SK-N-SH treated with all-trans-retinoic acid at 6 μM for 48 hours (cell line): ENCODE measurements at regions not wholly inside any gene's neighbourhood (a gene's known extent, or its start where the extent isn't known, plus 50 kb on each side); places are given as distances from the start of the nearest gene placed in this dataset.

ENCODE experiments used
- ARNTL ChIP-seq: fragments of 450-650 bp; formaldehyde crosslinking; IDR thresholded peaks from 2 replicates; pipeline ENCODE4 v1.5.0; 2020; ENCODE audit warnings: low read depth, mild to moderate bottlenecking, moderate library complexity, borderline replicate concordance
- RARB ChIP-seq: fragments of 250-450 bp; sonication (Bioruptor Pico); IDR thresholded peaks from 2 replicates; pipeline ENCODE4 v1.8.0; 2021; ENCODE audit warnings: mild to moderate bottlenecking, moderate library complexity
- SNAI2 ChIP-seq: fragments of 250-450 bp; sonication (Bioruptor Pico); IDR thresholded peaks from 2 replicates; pipeline ENCODE4 v1.5.0; 2020; ENCODE audit warnings: mild to moderate bottlenecking, moderate library complexity
- ZFP30 ChIP-seq: fragments of 450-650 bp; formaldehyde crosslinking; IDR thresholded peaks from 2 replicates; pipeline ENCODE4 v1.5.0; 2022; ENCODE audit warnings: mild to moderate bottlenecking, moderate library complexity
- ZNF565 ChIP-seq: fragments of 450-650 bp; formaldehyde crosslinking; conservative IDR thresholded peaks from 2 replicates; pipeline ENCODE4 v1.5.0; 2020; ENCODE audit warnings: low read depth, mild to moderate bottlenecking, moderate library complexity
- TF ChIP-seq, protein P1 (sequence below): fragments of 250-450 bp; sonication (Bioruptor Pico); IDR thresholded peaks from 2 replicates; pipeline ENCODE4 v1.8.0; 2020; ENCODE audit warnings: mild to moderate bottlenecking, moderate library complexity, borderline replicate concordance
- TF ChIP-seq, protein P2 (sequence below): fragments of 250-450 bp; sonication (Bioruptor Pico); IDR thresholded peaks from 2 replicates; pipeline ENCODE4 v1.5.1; 2021; ENCODE audit warnings: mild to moderate bottlenecking, moderate library complexity

DNA sequence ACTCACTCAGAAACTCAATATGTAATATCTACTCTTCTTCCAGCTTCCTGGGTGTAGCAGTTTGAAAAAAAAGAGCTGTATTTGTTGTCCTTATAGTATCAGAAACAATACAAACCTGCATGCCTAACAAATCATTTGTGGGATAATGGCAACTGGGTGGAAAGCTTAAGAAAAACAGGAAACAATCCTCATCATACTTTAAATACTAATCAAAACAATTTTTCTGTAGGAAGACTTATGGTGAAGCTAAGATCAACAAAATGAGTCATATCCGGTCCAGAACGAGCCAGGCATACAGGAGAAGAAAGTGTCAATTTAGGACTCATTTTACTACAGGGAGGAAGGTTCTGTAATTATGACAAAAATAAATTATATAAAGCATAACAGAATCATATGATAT, 181.8 kb upstream of the ADGRL4 start:
- TF ChIP-seq RARB = no peak
- TF ChIP-seq, protein P1, sequence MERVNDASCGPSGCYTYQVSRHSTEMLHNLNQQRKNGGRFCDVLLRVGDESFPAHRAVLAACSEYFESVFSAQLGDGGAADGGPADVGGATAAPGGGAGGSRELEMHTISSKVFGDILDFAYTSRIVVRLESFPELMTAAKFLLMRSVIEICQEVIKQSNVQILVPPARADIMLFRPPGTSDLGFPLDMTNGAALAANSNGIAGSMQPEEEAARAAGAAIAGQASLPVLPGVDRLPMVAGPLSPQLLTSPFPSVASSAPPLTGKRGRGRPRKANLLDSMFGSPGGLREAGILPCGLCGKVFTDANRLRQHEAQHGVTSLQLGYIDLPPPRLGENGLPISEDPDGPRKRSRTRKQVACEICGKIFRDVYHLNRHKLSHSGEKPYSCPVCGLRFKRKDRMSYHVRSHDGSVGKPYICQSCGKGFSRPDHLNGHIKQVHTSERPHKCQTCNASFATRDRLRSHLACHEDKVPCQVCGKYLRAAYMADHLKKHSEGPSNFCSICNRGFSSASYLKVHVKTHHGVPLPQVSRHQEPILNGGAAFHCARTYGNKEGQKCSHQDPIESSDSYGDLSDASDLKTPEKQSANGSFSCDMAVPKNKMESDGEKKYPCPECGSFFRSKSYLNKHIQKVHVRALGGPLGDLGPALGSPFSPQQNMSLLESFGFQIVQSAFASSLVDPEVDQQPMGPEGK (CRISPR knock-in tag) = no peak
- no peak for TF ChIP-seq ARNTL (CRISPR knock-in tag)
- no peak for TF ChIP-seq SNAI2 (CRISPR knock-in tag)
- no peak for TF ChIP-seq ZNF565 (CRISPR knock-in tag)
- no peak for TF ChIP-seq ZFP30
- TF ChIP-seq, protein P2, sequence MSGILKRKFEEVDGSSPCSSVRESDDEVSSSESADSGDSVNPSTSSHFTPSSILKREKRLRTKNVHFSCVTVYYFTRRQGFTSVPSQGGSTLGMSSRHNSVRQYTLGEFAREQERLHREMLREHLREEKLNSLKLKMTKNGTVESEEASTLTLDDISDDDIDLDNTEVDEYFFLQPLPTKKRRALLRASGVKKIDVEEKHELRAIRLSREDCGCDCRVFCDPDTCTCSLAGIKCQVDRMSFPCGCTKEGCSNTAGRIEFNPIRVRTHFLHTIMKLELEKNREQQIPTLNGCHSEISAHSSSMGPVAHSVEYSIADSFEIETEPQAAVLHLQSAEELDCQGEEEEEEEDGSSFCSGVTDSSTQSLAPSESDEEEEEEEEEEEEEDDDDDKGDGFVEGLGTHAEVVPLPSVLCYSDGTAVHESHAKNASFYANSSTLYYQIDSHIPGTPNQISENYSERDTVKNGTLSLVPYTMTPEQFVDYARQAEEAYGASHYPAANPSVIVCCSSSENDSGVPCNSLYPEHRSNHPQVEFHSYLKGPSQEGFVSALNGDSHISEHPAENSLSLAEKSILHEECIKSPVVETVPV (CRISPR knock-in tag) = no peak
